Esophagus muscularis mucosa (tissue), 4 donors: ENCODE measurements at regions not wholly inside any gene's neighbourhood (a gene's known extent, or its start where the extent isn't known, plus 50 kb on each side); places are given as distances from the start of the nearest gene placed in this dataset.

ENCODE experiments used
- DNase-seq: peaks from one replicate; pipeline ENCODE4 v3.0.0-alpha.2; 2017; ENCODE audit errors: extremely low spot score
- H3K27ac ChIP-seq, 4 donors: fragments of 200-600 bp; sonication (generic); replicated peaks in 1 of 4; 1 replicate in 3 of 4; 2 replicates in 1 of 4; pipeline ENCODE4 v1.5.1; 2016 to 2019; ENCODE audit warnings: mild to moderate bottlenecking in 1 of 4
- H3K27me3 ChIP-seq, 4 donors: fragments of 200-600 bp; sonication (generic); one replicate each; pipeline versions ENCODE4 v1.5.1 to v1.6.0; 2016 to 2019
- H3K36me3 ChIP-seq, 4 donors: fragments of 200-600 bp; sonication (generic); one replicate each; pipeline ENCODE4 v1.5.1; 2016 to 2019
- H3K4me1 ChIP-seq, 4 donors: fragments of 200-600 bp; sonication (generic); one replicate each; pipeline ENCODE4 v1.5.1; 2016 to 2019
- H3K4me3 ChIP-seq, 4 donors: fragments of 200-600 bp; sonication (generic); 1 replicate in 2 of 4; 2 replicates in 2 of 4; pipeline ENCODE4 v1.5.1; 2016 to 2019; ENCODE audit warnings: mild to moderate bottlenecking in 4 of 4, moderate library complexity in 1 of 4
- H3K9me3 ChIP-seq, 4 donors: fragments of 200-600 bp; sonication (generic); 1 replicate in 3 of 4; 2 replicates in 1 of 4; pipeline ENCODE4 v1.5.1; 2016 to 2019
- EP300 ChIP-seq: sonication (generic); formaldehyde crosslinking; IDR thresholded peaks from one replicate; pipeline ENCODE4 v1.6.1; 2017; ENCODE audit warnings: antibody characterized with exemption
- POLR2A ChIP-seq: fragments of 450-650 bp; IDR thresholded peaks from one replicate; pipeline ENCODE4 v1.6.1; 2017; ENCODE audit warnings: antibody characterized with exemption, moderate library complexity, mild to moderate bottlenecking, low read depth
- POLR2AphosphoS5 ChIP-seq, 2 donors: sonication (generic); formaldehyde crosslinking; IDR thresholded peaks; one replicate each; pipeline ENCODE4 v1.6.1; 2017; ENCODE audit warnings: antibody characterized with exemption in 2 of 2
- WGBS: methylation state at CpG from one replicate; pipeline ENCODE4 v1.1.5; 2018; 5-methylcytosine and 5-hydroxymethylcytosine counted together
- intact Hi-C: fragments of 100-400 bp; cut with DNase I; formaldehyde crosslinking; loops from one replicate; pipeline ENCODE4 v1.15.1; 2023
- TF ChIP-seq, protein P1 (sequence below), 3 experiments: fragments of 200-600 bp in 2 of 3; fragments of 450-650 bp in 1 of 3; sonication (generic) in 2 of 3; IDR thresholded peaks; one replicate each; pipeline ENCODE4 v1.5.1; 2017 to 2019; ENCODE audit warnings: antibody characterized with exemption in 3 of 3, mild to moderate bottlenecking in 2 of 3, moderate library complexity in 1 of 3

DNA sequence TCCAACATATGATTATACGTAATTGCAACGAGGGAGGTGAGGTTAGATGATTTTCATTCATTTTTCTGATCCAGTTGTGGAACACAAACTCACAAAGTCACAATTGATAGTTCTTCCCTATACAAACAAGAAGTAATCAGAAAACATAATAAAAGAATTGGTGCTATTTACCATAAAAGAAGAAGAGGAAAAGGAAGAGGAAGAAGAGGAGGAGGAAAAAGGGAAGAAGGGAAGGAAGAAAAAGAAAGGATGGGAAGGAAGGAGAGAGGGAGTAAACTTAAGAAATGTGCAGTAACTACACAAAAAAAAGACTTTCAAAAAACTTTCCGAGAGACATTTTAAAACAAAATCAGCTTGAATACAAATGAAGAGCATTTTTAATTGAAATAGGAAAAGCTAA lies 65.0 kb downstream of the CCDC71L start:
- H3K27ac ChIP-seq, result no peak overlapping the region
- H3K27me3 ChIP-seq, result no peaks in the 10 kb centered on the region
- H3K4me1 ChIP-seq, result no peaks in the 10 kb centered on the region
- H3K9me3 ChIP-seq, result no peaks in the 10 kb centered on the region
- no peak overlapping the region for H3K4me3 ChIP-seq
- H3K36me3 ChIP-seq, result no peaks in the 10 kb centered on the region
- intact Hi-C loops, result no loop called here
- TF ChIP-seq POLR2AphosphoS5 (IDR thresholded peaks at IDR 0.05) (no peak), POLR2A (no peak), EP300 (no peak)
- TF ChIP-seq, protein P1, sequence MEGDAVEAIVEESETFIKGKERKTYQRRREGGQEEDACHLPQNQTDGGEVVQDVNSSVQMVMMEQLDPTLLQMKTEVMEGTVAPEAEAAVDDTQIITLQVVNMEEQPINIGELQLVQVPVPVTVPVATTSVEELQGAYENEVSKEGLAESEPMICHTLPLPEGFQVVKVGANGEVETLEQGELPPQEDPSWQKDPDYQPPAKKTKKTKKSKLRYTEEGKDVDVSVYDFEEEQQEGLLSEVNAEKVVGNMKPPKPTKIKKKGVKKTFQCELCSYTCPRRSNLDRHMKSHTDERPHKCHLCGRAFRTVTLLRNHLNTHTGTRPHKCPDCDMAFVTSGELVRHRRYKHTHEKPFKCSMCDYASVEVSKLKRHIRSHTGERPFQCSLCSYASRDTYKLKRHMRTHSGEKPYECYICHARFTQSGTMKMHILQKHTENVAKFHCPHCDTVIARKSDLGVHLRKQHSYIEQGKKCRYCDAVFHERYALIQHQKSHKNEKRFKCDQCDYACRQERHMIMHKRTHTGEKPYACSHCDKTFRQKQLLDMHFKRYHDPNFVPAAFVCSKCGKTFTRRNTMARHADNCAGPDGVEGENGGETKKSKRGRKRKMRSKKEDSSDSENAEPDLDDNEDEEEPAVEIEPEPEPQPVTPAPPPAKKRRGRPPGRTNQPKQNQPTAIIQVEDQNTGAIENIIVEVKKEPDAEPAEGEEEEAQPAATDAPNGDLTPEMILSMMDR (IDR thresholded peaks at IDR 0.05), result no peak
- 88% methylated on average over 3 of the region's 3 CpGs for WGBS
- no peak for DNase-seq

DNA sequence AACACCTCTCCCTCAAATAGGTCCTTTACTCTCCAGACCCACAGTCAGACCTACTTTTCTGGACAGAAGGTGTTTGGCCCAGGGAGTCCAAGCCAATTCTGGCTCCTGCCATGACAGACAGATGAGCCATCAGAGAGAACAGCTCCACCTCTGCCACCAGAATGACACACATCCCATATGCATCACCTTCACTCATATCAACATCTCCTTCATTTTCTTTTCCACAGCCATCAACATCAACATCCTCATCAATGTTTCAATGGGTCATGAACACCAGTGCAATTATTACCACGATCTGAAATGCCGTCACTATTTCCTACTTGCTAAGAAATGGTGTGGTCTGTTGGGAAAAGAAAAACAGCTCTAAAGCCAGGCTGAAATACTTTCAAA lies 67.9 kb downstream of the CCDC71L start:
- H3K27me3 ChIP-seq, result no peaks in the 10 kb centered on the region
- no peaks in the 10 kb centered on the region for H3K9me3 ChIP-seq
- intact Hi-C loops, result no loop called here
- H3K27ac ChIP-seq, result no peak overlapping the region
- no peak overlapping the region for H3K4me3 ChIP-seq
- no peaks in the 10 kb centered on the region for H3K36me3 ChIP-seq
- TF ChIP-seq, protein P1 (IDR thresholded peaks at IDR 0.05), result no peak
- TF ChIP-seq POLR2A, result no peak
- no peak for TF ChIP-seq POLR2AphosphoS5 (IDR thresholded peaks at IDR 0.05)
- no peak for TF ChIP-seq EP300
- no peaks in the 10 kb centered on the region for H3K4me1 ChIP-seq
- no peak for DNase-seq
- WGBS, result 96% methylated on average over 2 of the region's 2 CpGs

DNA sequence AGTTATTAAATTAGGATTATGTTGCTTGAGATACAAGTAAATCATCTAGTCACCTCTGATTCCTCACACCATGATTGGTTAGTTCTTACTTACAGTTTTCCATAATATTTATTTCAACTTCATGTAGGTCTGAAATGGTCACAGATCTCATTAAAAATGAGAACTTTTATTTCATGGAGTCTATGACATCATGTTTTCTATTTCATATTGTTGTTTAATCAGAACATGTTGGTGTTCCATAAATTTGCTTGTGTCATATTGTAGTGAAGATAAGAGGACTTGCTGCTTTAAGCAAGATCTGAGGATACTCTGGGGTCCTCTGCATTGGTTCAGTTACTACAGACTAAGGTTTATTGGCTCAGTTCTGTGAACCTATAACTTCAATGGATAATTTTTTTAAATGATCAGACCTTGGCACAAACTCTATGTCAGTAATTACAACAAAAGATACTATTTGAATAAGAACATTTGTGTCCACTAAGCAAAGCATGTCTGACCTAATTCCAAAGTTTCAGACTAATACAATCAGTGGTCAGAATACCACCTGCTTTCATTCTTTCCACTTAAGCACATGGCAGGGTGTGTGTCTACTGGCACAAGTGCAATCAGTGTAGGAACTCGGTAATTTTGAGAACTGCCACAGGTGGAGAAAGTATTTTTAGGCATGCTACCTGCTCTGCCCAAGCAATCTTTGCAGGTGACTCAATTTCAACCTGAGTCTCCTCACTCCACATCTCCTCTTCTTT lies 68.5 kb downstream of the CCDC71L start:
- Histone ChIP-seq H3K27ac (no peak overlapping the region), H3K36me3 (no peaks in the 10 kb centered on the region), H3K4me3 (no peak overlapping the region), H3K27me3 (no peaks in the 10 kb centered on the region), H3K9me3 (no peaks in the 10 kb centered on the region), H3K4me1 (no peaks in the 10 kb centered on the region)
- no peak for DNase-seq
- no peak for TF ChIP-seq POLR2A
- TF ChIP-seq, protein P1 (IDR thresholded peaks at IDR 0.05), result no peak
- 69% methylated on average over 1 of the region's 1 CpG for WGBS
- intact Hi-C loops, result no loop called here

DNA sequence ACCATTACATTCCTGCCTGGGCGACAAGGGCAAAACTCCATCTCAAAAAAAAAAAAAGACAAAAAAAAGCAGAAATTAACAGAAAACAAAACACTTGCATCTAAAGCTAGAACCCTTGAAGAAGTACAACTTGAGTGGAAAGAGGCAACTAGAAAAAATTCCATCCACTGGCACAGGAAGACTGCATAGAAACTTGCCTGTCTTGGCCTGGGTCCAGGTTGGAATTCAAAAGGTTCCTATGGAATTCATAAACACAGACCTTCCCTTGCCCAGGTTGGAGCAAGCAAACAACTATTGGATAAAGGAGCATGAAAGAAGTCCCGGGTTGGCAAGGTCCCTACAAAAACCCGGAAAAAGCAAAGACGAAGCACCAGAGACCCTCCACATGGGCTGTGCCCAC lies 69.8 kb downstream of the CCDC71L start:
- 97% methylated on average over 4 of the region's 4 CpGs for WGBS
- TF ChIP-seq EP300, result no peak
- no peak for TF ChIP-seq POLR2AphosphoS5 (IDR thresholded peaks at IDR 0.05)
- TF ChIP-seq, protein P1 (IDR thresholded peaks at IDR 0.05), result no peak
- no peak for TF ChIP-seq POLR2A
- no peaks in the 10 kb centered on the region for H3K27me3 ChIP-seq
- peak; percentile 62 for DNase-seq
- intact Hi-C loops, result no loop called here
- no peak overlapping the region for H3K27ac ChIP-seq
- no peaks in the 10 kb centered on the region for H3K9me3 ChIP-seq
- no peaks in the 10 kb centered on the region for H3K4me1 ChIP-seq
- no peak overlapping the region for H3K4me3 ChIP-seq
- H3K36me3 ChIP-seq, result no peaks in the 10 kb centered on the region
